ENCODE measurements at regions not wholly inside any gene's neighbourhood (a gene's known extent, or its start where the extent isn't known, plus 50 kb on each side); places are given as distances from the start of the nearest gene placed in this dataset.
"Not testable (repeated sequence)": the region's sequence is repeated elsewhere in the genome, so short reads cannot be mapped to it uniquely, and the experiment has no call there.

DNA sequence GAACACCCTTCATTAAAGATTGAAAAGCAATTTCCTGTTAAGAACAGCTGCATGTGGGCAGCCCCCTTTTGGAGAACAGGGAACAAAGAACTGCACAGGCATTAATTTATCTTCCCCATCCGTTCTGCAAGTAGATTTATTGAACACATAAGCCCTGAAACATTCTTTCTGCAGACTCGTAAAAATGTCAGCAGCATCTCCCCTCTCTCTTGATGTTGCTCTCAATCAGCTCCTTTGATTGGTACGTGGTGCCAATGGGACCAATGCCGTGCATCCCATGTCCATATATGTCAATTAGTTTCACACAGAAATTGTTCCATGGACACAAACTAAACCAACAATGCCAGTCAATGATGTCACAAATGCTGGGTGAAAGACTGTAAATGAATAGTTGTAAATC is 228.5 kb upstream of the RASGEF1B start:
- DNase-seq, result no peak

GRCh38 chr4:81698538-81699296 is 227.0 kb upstream of the RASGEF1B start:
- no peak for DNase-seq

DNA sequence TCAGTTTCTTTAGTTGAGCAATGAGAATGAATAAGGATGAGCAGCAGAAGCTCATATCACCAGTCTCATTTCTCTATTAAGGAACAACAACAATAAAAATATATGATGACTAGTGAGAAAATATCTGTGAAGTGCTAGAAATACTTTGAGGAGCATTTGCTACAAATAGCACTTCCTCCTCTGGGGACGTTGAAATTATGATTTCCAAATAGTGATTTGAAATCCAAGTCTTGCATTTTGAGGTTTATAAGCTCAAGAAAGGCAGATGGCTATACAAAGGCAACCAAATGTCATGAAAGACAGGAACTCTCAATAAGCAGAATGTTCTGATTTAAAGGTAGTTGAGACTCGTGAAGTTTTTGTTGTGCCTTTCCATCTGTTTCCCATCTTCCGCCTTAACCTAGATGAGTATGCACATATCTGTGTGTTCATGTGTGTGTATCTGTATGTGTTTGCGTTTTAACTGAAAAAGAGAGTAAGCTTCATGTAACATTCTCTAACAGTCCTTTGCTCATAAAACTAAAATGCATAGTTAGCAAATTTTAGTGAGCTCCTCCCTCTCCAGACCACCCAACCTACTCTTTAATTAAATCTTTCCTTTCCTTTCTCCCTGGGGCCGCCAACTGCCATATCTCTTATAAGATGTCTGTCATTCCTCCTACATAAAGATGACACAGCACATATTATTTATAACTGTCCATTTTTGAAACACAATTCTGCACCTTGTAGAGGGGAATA is 222.6 kb upstream of the RASGEF1B start:
- no peak for DNase-seq

DNA sequence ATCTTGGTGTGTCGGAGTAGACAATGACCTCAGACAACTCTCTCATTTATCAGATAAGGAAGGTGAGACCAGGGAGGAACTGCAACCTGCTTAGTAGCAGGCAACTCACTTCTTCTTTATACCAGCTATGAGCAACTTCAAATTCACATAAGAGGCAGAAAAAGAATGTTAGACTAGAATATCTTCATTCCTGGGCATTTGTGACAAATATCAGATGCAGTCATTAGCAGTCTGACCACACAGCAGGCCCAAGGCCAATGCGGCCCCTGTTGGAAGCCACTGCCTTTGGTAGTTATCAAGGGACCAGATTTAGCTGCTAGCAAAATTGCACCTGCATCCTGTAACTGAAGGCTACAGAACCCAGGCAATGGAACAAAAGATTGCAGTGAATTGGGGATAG is 219.2 kb upstream of the RASGEF1B start:
- DNase-seq, result no peak

DNA sequence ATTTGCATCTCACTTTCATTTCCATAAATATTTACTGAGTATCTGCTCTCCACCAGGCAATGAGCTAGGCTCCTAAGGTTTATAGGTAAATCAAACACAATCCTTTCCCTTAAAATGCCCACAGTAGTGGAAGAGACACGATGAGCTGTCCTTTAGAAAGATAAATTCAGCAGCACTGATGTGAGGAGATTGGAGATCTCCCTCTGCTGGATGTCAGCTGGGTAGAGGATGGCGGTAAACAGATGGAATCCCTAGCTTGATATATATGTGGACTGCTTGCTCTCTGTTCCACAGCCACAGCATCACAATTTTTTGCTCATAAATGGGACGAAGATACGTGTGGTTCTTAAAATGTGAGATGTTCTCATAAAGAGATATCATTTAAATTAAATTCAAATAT is 216.4 kb upstream of the RASGEF1B start:
- DNase-seq, result no peak

DNA sequence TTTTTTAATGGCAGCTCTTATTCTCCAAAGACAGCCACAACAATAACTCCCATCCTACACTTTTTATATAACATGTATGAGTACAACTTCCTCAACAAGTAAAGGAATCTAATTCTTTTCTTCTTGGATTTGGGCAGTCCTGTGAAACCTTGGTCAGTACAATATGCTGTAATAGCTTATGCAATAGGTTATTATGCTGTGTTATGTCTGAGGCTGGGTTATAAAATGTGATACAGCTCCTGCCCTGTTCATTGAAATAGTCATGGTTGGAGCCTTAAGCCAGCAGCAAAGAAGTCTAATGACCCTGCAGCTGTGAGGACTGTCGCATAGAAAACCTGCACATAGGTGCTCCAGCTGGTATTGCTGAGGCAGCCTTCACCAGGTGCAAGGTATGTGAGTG is 215.8 kb upstream of the RASGEF1B start:
- DNase-seq, result no peak

DNA sequence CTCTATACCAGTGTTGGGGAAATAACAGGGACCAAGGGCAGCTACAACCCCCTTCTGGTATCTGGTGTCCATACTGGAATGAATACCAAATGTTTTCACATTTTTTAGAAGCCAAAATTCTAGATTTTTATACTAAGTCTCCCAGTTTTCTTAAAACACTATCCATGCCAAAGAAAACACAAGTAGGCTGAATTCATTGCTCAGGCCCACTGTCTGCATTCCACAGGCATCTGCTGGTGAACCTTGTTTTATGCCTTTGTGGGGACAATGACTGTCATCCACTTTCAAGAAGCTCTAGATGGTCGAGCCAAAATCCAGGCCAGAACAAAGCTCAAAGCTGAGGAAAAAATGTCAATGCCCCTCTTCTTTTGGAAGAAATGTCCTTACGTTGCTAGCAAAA is 213.4 kb upstream of the RASGEF1B start:
- no peak for DNase-seq

GRCh38 chr4:81684352-81684751 is 212.6 kb upstream of the RASGEF1B start:
- no peak for DNase-seq

DNA sequence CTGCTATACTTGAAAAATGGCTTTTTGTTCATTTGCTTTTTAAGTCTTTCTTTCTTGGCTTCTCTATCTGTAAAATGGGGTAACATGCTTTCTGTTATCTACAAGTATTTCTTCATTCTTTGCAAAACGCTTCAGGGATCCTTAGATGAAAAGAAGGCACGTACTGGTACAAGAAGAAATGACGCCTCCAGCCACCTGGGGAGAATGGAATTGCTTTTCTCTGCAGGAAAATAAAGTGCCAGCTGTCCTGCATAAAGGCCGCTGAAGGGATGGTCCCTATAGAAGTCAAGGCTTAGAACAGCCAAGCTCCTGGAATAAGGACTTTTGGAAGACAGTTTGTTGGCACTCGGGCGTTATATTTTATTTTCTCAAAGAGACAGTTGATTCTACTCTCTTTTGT is 210.8 kb upstream of the RASGEF1B start:
- no peak for DNase-seq

DNA sequence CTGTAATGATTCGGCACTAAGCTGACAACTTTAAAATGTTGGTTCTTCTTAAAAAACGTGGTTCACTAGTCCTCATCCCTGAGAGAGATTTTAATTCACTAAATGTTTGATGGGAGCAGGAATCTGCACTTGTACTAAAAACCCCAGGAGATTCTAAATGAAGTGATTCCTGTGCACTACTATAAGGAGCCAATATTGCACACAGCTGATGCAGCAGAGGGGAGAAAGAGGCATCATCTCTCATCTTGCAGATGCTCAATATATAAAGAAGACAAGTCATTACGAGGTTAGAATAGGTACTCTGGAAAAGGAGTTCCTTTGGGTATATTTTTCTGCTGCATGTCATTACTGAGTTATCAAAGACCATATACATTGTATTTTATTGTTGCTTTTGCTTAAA is 207.6 kb upstream of the RASGEF1B start:
- DNase-seq, result no peak

DNA sequence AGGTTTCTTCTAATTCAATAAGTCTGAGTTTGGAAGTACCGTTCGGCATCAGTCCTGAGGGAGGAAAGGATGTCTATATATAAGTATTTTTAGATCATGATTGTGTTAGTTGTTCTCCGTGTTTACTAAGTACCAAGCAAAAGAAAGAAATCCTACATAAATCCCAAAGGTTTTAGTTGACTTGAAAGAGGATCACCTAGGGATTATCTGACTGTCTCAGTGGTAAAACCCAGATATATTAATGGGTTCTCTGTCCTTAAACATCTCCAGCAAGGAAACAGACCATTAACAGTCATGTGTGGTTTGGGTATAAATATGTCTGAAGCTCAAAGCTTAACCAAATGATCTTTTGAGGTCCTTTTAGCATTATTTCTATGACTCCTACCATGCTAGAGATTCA is 207.1 kb upstream of the RASGEF1B start:
- DNase-seq, result no peak

DNA sequence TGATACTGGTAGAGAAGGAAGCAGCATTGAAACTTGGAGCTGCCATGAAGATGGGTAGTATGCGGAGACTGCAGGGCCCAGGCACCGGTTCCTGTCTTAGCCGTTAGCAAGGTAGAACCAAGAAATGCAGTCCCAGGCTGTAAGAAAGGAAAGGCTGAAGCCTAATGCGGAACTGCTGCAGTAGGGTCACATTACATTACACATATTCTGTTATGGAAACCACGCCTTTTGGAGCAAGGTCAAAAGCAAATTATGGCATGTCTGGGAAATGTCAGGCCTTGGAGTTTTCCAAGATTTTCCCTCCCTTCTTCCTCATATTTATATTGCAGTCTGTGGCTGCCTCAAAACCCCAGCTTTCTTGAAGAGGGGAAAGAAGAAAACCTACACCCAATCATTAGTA is 204.8 kb upstream of the RASGEF1B start:
- no peak for DNase-seq

GRCh38 chr4:81675791-81676393 is 204.2 kb upstream of the RASGEF1B start:
- no peak for DNase-seq

- DNase-seq, result no peak
These were observed 202.3 kb upstream of the RASGEF1B start for GRCh38 chr4:81673961-81674360.

DNA sequence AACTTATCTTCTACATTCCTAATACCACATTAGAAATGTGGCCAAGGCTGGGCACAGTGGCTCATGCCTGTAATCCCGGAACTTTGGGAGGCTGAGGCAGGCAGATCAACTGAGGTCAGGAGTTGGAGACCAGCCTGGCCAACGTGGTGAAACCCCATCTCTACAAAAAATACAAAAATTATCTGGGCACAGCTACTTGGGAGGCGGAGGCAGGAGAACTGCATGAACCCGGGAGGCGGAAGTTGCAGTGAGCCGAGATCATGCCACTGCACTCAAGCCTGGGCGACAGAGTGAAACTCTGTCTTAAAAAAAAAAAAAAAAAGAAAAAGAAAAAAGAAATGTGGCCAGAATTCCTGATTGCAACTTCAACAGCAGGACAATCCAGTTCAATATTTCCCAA is 196.6 kb upstream of the RASGEF1B start:
- DNase-seq, result not testable (repeated sequence)

DNA sequence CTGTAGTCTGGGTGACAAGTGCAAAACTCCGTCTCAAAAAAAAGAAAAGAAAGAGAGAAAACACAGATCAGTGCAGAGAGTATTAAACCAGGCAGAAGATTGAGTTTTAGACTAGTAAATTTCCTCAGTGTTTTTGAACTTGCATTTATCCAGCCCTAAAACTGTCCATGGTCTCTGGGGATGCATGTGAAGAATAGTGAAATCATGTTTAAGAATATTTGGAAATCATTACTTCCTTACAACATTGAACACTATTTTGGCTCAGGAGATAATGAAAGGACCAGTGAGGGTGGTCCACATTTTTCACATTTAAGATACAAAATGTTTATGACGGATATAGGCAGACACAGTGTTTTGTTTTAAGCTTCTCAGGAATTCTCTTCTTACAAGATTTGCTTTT is 195.8 kb upstream of the RASGEF1B start:
- no peak for DNase-seq

GRCh38 chr4:81666491-81666890 is 194.8 kb upstream of the RASGEF1B start:
- no peak for DNase-seq

DNA sequence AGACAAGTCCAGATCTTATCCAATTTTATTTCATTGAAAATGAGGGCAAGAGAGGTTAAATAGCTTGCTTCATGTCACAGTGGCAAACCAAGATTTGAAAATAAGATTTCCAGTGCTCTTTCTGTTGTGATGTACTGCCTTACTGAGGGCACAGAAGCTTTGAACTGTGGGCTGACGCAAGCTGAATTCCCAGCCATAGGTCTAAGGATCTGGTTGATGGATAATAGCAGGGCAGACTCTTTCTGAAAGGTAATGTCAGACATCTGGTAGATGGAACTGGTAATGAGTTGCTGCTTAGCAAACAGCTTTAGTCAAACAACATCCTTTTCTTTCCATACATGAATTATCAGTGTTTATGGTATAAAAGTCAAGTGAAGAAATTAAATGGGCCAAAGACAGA is 193.9 kb upstream of the RASGEF1B start:
- no peak for DNase-seq

- no peak for DNase-seq
These were observed 193.3 kb upstream of the RASGEF1B start for GRCh38 chr4:81665045-81665444.

- DNase-seq, result no peak
These were observed 192.4 kb upstream of the RASGEF1B start for GRCh38 chr4:81664079-81664478.

GRCh38 chr4:81663368-81663767 is 191.7 kb upstream of the RASGEF1B start:
- DNase-seq, result no peak

GRCh38 chr4:81659051-81659450 is 187.3 kb upstream of the RASGEF1B start:
- DNase-seq, result no peak

DNA sequence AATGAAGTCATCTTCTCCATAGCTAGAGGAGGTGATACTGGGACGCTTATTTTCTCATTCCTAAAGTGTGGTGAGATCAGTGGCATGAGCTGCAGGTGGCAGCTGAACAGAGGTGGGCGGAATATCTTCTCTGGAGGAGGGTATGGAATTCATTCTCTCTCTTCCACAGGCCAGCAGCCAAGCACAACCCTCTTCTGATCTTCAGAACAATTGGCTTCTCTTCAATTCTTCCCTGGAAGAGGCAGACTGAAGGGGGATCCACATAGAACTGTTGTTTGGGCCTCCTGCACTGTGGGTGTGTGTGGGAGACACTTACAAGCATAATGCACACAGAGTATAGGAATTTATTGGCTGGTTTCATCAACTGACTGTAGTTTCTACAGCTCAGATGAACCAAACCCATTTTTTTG is 180.4 kb upstream of the RASGEF1B start:
- no peak for DNase-seq

- DNase-seq, result no peak
These were observed 179.7 kb upstream of the RASGEF1B start for GRCh38 chr4:81651243-81651899.

Data from CD4-positive, alpha-beta T cell treated with Interleukin-12 subunit alpha and Interleukin-12 subunit beta, for 1 hour (primary cell).